WTC11 (cell line): ENCODE measurements at regions not wholly inside any gene's neighbourhood (a gene's known extent, or its start where the extent isn't known, plus 50 kb on each side); places are given as distances from the start of the nearest gene placed in this dataset.

Experiments
- ATAC-seq: fragments of 200-7000 bp; cut with Tn5 transposase; 2 replicates; pipeline ENCODE4 v1.10.0; 2021; ENCODE audit warnings: mild to moderate bottlenecking, moderate library complexity
- CTCF ChIA-PET: fragments of 300-600 bp; sonication (Branson Sonifier 250); formaldehyde crosslinking; loops from one replicate; lab custom pipeline; 2021; ENCODE audit warnings: antibody characterized with exemption; lab: Charles Lee
- POLR2A ChIA-PET: fragments of 350-600 bp; sonication (Branson Sonifier 250); formaldehyde crosslinking; loops from one replicate; lab custom pipeline; 2021; ENCODE audit warnings: antibody characterized with exemption; lab: Charles Lee
- DNase-seq: peaks from one replicate; pipeline ENCODE4 v3.0.0; 2021; ENCODE audit warnings: low spot score
- H3K27ac Mint-ChIP-seq: 2 replicates; pipeline ENCODE4 v1.8.0; 2021; ENCODE audit warnings: mixed read lengths
- H3K27me3 Mint-ChIP-seq: 2 replicates; pipeline ENCODE4 v1.8.0; 2021; ENCODE audit warnings: low read depth, mild to moderate bottlenecking, moderate library complexity, mixed read lengths
- H3K36me3 Mint-ChIP-seq: 2 replicates; pipeline ENCODE4 v1.8.0; 2021; ENCODE audit warnings: mixed read lengths
- H3K4me1 Mint-ChIP-seq: 2 replicates; pipeline ENCODE4 v1.8.0; 2022; ENCODE audit warnings: mixed read lengths
- H3K4me3 Mint-ChIP-seq: 2 replicates; pipeline ENCODE4 v1.8.0; 2021; ENCODE audit warnings: mild to moderate bottlenecking, moderate library complexity, mixed read lengths
- H3K9me3 Mint-ChIP-seq: 2 replicates; pipeline ENCODE4 v1.8.0; 2021; ENCODE audit warnings: mixed read lengths
- AR ChIP-seq: fragments of 250-450 bp; sonication (Bioruptor Pico); IDR thresholded peaks from 2 replicates; pipeline ENCODE4 v1.9.0; 2021; ENCODE audit warnings: mild to moderate bottlenecking
- ARID4B ChIP-seq: sonication (generic); formaldehyde crosslinking; IDR thresholded peaks from 2 replicates; pipeline ENCODE4 v1.8.0; 2023; ENCODE audit warnings: missing genetic modification reagents, mild to moderate bottlenecking, borderline replicate concordance
- ESRRA ChIP-seq: sonication (generic); formaldehyde crosslinking; IDR thresholded peaks from 2 replicates; pipeline ENCODE4 v1.8.1; 2022; ENCODE audit warnings: mild to moderate bottlenecking, missing genetic modification reagents, borderline replicate concordance
- IRF2 ChIP-seq: sonication (generic); formaldehyde crosslinking; IDR thresholded peaks from 2 replicates; pipeline ENCODE4 v1.8.0; 2022; ENCODE audit warnings: low read depth, missing genetic modification reagents, borderline replicate concordance
- MXD4 ChIP-seq: fragments of 250-450 bp; sonication (Bioruptor Pico); IDR thresholded peaks from 2 replicates; pipeline ENCODE4 v1.8.0; 2021; ENCODE audit warnings: mild to moderate bottlenecking, moderate library complexity, borderline replicate concordance
- NFATC4 ChIP-seq: fragments of 250-450 bp; sonication (Bioruptor Pico); IDR thresholded peaks from 2 replicates; pipeline ENCODE4 v1.9.0; 2021; ENCODE audit warnings: mild to moderate bottlenecking
- NR3C1 ChIP-seq: sonication (generic); formaldehyde crosslinking; conservative IDR thresholded peaks from 2 replicates; pipeline ENCODE4 v1.8.1; 2023; ENCODE audit warnings: low read depth, mild to moderate bottlenecking, missing genetic modification reagents
- SMAD3 ChIP-seq: sonication (generic); formaldehyde crosslinking; IDR thresholded peaks from 2 replicates; pipeline ENCODE4 v1.8.0; 2022; ENCODE audit warnings: missing genetic modification reagents, mild to moderate bottlenecking, borderline replicate concordance
- STAT6 ChIP-seq: sonication (generic); formaldehyde crosslinking; conservative IDR thresholded peaks from 2 replicates; pipeline ENCODE4 v1.8.1; 2023; ENCODE audit warnings: mild to moderate bottlenecking, low read depth, missing genetic modification reagents, moderate library complexity
- TEAD4 ChIP-seq: sonication (generic); formaldehyde crosslinking; IDR thresholded peaks from 2 replicates; pipeline ENCODE4 v1.8.0; 2022; ENCODE audit warnings: mild to moderate bottlenecking, missing genetic modification reagents
- ZNF219 ChIP-seq: sonication (generic); formaldehyde crosslinking; IDR thresholded peaks from 2 replicates; pipeline ENCODE4 v1.8.0; 2023; ENCODE audit warnings: missing genetic modification reagents, mild to moderate bottlenecking, borderline replicate concordance
- ZNF263 ChIP-seq: sonication (generic); formaldehyde crosslinking; IDR thresholded peaks from 2 replicates; pipeline ENCODE4 v1.8.1; 2022; ENCODE audit warnings: low read depth, mild to moderate bottlenecking, moderate library complexity, missing genetic modification reagents
- ZNF425 ChIP-seq: fragments of 250-450 bp; sonication (Bioruptor Pico); conservative IDR thresholded peaks from 2 replicates; pipeline ENCODE4 v1.9.0; 2021; ENCODE audit warnings: mild to moderate bottlenecking
- TF ChIP-seq, protein P1 (sequence below): sonication (generic); formaldehyde crosslinking; IDR thresholded peaks from 2 replicates; pipeline ENCODE4 v1.8.0; 2022; ENCODE audit warnings: mild to moderate bottlenecking, missing genetic modification reagents
- TF ChIP-seq, protein P2 (sequence below): sonication (generic); formaldehyde crosslinking; IDR thresholded peaks from 2 replicates; pipeline ENCODE4 v1.8.1; 2023; ENCODE audit warnings: mild to moderate bottlenecking, missing genetic modification reagents

- Mint-ChIP-seq H3K4me3 (no peak overlapping the region), H3K27ac (no peak overlapping the region), H3K36me3 (no peaks in the 10 kb centered on the region), H3K27me3 (peaks cover 99% of the 10 kb centered on the region), H3K4me1 (peaks cover 8% of the 10 kb centered on the region), H3K9me3 (no peaks in the 10 kb centered on the region)
- DNase-seq (no peak), ATAC-seq (no peak)
- POLR2A ChIA-PET = interaction anchor here (0.5 kb wide), 1 partner anchor 1131 kb away, joined by 3 read pairs; no protein-coding TSS in a partner anchor
- CTCF ChIA-PET = no interaction called here
- TF ChIP-seq ARID4B (CRISPR knock-in tag) (no peak), IRF2 (no peak), NFATC4 (CRISPR knock-in tag) (no peak), ZNF263 (CRISPR knock-in tag) (no peak), TEAD4 (no peak), AR (CRISPR knock-in tag) (no peak), NR3C1 (CRISPR knock-in tag) (no peak), ZNF219 (CRISPR knock-in tag) (no peak), STAT6 (CRISPR knock-in tag) (no peak), ZNF425 (no peak), ESRRA (CRISPR knock-in tag) (no peak), MXD4 (CRISPR knock-in tag) (no peak), SMAD3 (no peak)
- TF ChIP-seq, protein P1, sequence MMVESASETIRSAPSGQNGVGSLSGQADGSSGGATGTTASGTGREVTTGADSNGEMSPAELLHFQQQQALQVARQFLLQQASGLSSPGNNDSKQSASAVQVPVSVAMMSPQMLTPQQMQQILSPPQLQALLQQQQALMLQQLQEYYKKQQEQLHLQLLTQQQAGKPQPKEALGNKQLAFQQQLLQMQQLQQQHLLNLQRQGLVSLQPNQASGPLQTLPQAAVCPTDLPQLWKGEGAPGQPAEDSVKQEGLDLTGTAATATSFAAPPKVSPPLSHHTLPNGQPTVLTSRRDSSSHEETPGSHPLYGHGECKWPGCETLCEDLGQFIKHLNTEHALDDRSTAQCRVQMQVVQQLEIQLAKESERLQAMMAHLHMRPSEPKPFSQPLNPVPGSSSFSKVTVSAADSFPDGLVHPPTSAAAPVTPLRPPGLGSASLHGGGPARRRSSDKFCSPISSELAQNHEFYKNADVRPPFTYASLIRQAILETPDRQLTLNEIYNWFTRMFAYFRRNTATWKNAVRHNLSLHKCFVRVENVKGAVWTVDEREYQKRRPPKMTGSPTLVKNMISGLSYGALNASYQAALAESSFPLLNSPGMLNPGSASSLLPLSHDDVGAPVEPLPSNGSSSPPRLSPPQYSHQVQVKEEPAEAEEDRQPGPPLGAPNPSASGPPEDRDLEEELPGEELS (CRISPR knock-in tag) = no peak
- TF ChIP-seq, protein P2, sequence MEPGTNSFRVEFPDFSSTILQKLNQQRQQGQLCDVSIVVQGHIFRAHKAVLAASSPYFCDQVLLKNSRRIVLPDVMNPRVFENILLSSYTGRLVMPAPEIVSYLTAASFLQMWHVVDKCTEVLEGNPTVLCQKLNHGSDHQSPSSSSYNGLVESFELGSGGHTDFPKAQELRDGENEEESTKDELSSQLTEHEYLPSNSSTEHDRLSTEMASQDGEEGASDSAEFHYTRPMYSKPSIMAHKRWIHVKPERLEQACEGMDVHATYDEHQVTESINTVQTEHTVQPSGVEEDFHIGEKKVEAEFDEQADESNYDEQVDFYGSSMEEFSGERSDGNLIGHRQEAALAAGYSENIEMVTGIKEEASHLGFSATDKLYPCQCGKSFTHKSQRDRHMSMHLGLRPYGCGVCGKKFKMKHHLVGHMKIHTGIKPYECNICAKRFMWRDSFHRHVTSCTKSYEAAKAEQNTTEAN = no peak
Measured at GRCh38 chr2:217279556-217279955, 419.7 kb upstream of the TNP1 start.
